OCI-LY3 (cell line): ENCODE measurements at regions not wholly inside any gene's neighbourhood (a gene's known extent, or its start where the extent isn't known, plus 50 kb on each side); places are given as distances from the start of the nearest gene placed in this dataset.

Source experiments
- CTCF ChIP-seq: fragments of 200-600, 300-600 bp; sonication (generic); IDR thresholded peaks from 2 replicates; pipeline ENCODE4 v1.5.1; 2014; ENCODE audit warnings: antibody characterized with exemption, low read length, low read depth
- EZH2phosphoT487 ChIP-seq: fragments of 200-600 bp; shearing (Covaris generic); IDR thresholded peaks from 2 replicates; pipeline ENCODE4 v1.6.1; 2018; ENCODE audit warnings: antibody characterized with exemption, mixed run types, low read depth

GRCh38 chrX:46130247-46130646 lies 415.0 kb downstream of the ZNF674 start:
- TF ChIP-seq CTCF (no peak), EZH2phosphoT487 (no peak)
